ENCODE measurements at regions not wholly inside any gene's neighbourhood (a gene's known extent, or its start where the extent isn't known, plus 50 kb on each side); places are given as distances from the start of the nearest gene placed in this dataset.

GRCh38 chr6:133701633-133702331, 187.1 kb upstream of the TCF21 start:
- ChIA-PET POLR2A (ENCODE audit: low non-redundant PET) (no interaction called here), CTCF (no interaction called here)
- no peak for DNase-seq (ENCODE audit: low spot score)
- no peak for TF ChIP-seq CTCF (conservative IDR thresholded peaks at IDR 0.05; ENCODE audit: low read depth)
- no peak overlapping the region for H3K27ac ChIP-seq

- DNase-seq (ENCODE audit: low spot score) = no peak
- ChIA-PET POLR2A (ENCODE audit: low non-redundant PET) (no interaction called here), CTCF (no interaction called here)
- no peak overlapping the region for H3K27ac ChIP-seq
- TF ChIP-seq CTCF (conservative IDR thresholded peaks at IDR 0.05; ENCODE audit: low read depth) = no peak
These were observed 184.5 kb upstream of the TCF21 start for GRCh38 chr6:133704371-133704770.

GRCh38 chr6:133705066-133705465, 183.8 kb upstream of the TCF21 start:
- DNase-seq (ENCODE audit: low spot score) = no peak
- CTCF ChIA-PET = no interaction called here
- no peak for TF ChIP-seq CTCF (conservative IDR thresholded peaks at IDR 0.05; ENCODE audit: low read depth)
- POLR2A ChIA-PET (ENCODE audit: low non-redundant PET) = no interaction called here
- no peak overlapping the region for H3K27ac ChIP-seq

GRCh38 chr6:133705731-133706130, 183.2 kb upstream of the TCF21 start:
- TF ChIP-seq CTCF (conservative IDR thresholded peaks at IDR 0.05; ENCODE audit: low read depth) = no peak
- POLR2A ChIA-PET (ENCODE audit: low non-redundant PET) = no interaction called here
- peak; percentile 14 for DNase-seq (ENCODE audit: low spot score)
- CTCF ChIA-PET = no interaction called here
- H3K27ac ChIP-seq = no peak overlapping the region

GRCh38 chr6:133707456-133707855, 181.5 kb upstream of the TCF21 start:
- DNase-seq (ENCODE audit: low spot score) = no peak
- H3K27ac ChIP-seq = no peak overlapping the region
- ChIA-PET CTCF (interaction anchor here (0.6 kb wide), 1 partner anchor 812 kb away, joined by 3 read pairs; no protein-coding TSS in a partner anchor), POLR2A (ENCODE audit: low non-redundant PET) (no interaction called here)
- TF ChIP-seq CTCF (conservative IDR thresholded peaks at IDR 0.05; ENCODE audit: low read depth) = no peak

GRCh38 chr6:133710826-133711225, 178.1 kb upstream of the TCF21 start:
- DNase-seq (ENCODE audit: low spot score) = no peak
- ChIA-PET CTCF (no interaction called here), POLR2A (ENCODE audit: low non-redundant PET) (no interaction called here)
- H3K27ac ChIP-seq = no peak overlapping the region
- no peak for TF ChIP-seq CTCF (conservative IDR thresholded peaks at IDR 0.05; ENCODE audit: low read depth)

Data from RWPE1 (cell line).